GM19351 (cell line): ENCODE measurements at regions not wholly inside any gene's neighbourhood (a gene's known extent, or its start where the extent isn't known, plus 50 kb on each side); places are given as distances from the start of the nearest gene placed in this dataset.

Source experiments
- ATAC-seq: cut with Tn5 transposase; IDR thresholded peaks from one replicate; pipeline ENCODE4 v1.9.1; 2021; ENCODE audit warnings: mild to moderate bottlenecking, moderate library complexity; ENCODE audit not compliant: unreplicated experiment

GRCh38 chr9:13382595-13382994 lies 103.1 kb upstream of the MPDZ start:
- ATAC-seq: no peak

DNA sequence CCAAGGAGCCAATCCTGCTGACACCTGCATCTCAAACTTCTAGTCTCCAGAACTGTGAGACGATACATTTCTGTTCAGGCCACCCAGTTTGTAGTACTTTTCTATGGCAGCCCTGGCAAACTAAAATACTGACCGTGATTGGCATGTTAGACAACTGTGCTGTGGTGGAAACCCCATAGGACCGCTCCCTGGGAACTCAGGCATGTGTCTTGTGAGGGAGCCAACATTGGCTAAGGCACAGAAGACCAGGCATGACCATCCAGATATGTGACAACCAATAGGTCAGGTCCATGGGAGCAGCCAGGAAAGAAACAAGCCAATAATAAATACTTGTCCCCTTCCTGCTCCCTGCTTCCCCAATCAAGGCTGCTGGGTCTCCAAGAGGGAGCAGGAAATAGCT lies 101.4 kb upstream of the MPDZ start:
- ATAC-seq: no peak

DNA sequence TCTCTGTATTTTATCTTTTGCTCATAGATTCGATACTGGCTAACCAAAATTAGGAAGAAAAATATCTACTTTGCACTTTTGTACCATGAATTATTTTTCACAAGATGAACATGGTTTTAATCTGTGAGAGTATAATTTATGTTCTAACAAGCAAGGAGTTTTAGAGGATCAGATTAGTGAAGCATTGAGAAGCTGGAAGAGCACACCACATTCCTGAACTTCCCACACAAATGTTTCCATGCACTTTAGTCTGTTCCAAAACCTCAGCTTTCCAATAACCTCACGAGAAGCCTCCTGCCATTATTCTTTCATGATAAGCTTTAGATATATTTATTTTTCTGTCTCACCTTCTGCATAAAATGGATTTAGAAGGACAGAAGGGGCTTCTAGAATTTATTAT lies 98.7 kb upstream of the MPDZ start:
- no peak for ATAC-seq

DNA sequence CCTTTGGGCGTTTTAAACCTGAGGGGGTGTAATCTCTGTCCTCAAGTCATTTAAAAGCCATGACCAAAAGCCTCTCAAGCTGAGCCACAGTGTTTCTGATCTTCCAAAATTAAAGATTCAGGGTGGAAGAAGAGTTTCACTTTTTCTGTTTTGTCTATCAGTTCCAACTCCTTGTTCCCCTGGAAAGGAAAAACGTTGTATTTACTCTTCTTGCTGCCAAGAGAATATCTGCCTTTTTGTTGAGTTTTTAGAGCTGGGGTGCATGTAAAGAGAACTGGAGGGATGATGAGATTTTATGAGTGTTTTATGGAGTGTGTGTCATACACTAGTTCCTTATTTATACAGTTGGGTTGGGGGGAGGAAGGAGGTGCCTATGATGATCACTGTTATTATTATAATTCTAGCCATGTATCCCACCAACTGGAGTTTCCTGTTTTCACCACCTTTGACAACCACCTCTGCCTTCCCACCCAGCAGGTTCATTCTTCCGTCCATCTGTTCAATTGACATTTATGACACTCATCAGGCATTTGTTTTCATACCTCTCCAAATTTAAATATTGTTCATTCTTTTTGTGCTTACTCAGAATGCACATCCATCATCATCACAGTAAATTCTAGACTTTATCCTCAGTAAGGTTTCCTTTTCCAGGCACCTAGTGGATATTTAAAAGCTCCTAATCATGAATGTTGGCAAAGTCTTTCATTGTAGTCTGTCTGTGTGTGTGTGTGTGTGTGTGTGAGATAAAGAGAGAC lies 97.9 kb upstream of the MPDZ start:
- no peak for ATAC-seq

DNA sequence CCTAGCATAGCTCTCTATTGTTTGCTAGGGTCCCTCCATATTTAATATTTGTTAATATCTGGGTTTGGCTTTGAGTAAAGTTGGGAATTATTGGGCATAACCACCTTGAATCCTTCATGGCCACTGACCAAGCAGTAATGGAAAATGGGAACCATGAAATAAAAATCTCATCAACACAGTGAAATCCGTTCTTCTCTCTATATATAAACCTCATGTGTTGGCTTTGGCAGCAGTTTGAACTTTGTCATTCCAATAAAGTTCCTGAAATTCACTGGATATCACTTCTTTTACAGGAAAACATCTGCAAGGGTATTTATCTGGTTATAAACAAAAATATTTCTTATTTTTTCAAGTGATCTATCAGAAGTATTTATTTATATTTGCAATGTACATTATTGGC lies 93.0 kb upstream of the MPDZ start:
- ATAC-seq: no peak

GRCh38 chr9:13369431-13369830 lies 89.9 kb upstream of the MPDZ start:
- ATAC-seq: no peak

GRCh38 chr9:13367784-13368183 lies 88.3 kb upstream of the MPDZ start:
- no peak for ATAC-seq

GRCh38 chr9:13364271-13365000 lies 84.9 kb upstream of the MPDZ start:
- no peak for ATAC-seq

DNA sequence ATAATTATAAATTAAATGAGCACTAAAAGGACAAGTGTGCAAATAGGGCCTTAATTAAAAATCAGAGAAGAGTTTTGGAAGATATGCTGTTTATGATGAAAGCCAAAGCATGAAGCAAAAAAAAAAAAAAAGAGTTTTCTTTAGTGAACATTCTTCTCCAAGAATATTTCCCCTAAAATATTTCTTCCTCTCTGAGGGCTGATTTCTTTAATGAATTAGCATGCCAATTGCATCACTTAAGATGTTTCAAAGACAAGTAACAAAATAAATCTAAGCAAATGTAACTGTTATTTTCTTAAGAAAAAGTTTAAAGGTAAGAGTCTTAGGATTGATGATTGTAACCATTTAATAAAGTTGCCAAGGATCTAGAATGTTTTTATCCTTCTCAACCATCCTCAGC lies 81.6 kb upstream of the MPDZ start:
- no peak for ATAC-seq

- no peak for ATAC-seq
These were observed 80.7 kb upstream of the MPDZ start for GRCh38 chr9:13360188-13360587.

DNA sequence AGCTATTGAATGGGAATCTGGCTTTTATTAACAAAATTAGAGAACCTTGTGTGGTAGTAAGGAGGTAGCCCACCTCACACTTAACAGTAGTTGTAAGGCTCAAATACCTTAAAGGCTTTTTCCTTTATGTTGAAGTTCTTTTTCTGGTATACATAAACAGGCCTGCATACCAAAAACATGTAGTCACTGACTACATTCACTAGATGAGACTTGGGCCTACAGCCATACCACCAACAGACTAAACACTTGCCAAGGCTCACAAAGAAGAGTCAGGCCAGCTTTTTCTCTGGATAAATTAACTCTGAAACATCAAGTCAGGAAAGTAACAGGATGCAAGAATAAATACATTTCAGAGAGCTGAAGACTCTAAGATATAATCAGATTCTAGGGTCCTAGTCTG lies 78.6 kb upstream of the MPDZ start:
- ATAC-seq: no peak

DNA sequence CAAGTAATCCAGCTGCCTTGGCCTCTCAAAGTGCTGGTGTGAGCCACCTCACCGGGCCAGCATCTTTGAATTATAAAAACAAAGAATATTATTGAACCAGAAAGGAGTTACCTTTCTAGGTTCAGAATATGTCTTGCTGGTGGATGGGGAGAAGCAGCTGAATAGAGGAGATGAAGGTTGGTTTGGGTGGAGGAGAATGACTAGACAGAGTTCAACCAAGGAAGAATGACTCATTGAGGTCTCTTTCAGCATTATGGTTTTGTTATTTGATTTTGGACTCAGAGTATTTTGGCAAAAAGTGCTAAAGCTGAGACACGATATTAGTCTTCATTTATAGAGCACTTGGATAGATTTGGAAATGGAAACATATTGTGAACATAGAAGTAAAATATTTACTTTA lies 75.2 kb upstream of the MPDZ start:
- no peak for ATAC-seq

DNA sequence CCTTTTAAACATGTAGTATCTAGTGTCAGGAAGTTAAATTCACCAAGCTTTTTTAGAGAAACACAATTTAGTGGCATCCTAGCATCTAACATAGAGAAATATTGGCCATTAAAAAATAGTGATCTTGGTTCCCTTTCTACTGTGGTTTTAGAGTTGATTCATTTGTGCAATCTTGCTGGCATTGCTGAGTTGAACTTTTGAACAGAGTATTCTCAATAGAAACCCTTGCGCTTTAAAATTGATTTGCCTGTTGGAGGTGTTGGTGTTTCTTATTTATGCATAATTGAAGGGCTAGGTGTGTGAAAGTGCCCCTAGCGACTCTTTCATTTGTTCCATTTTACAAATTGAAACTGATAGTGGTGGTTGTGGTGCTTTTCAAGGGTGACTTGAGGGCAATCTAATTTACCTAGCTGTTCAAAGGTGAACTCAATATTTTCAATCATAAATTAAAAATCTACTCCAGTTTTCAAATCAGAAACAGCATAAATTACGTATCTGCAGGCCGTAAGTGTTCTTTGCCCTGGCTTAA lies 73.0 kb upstream of the MPDZ start:
- ATAC-seq: peak; percentile 63

DNA sequence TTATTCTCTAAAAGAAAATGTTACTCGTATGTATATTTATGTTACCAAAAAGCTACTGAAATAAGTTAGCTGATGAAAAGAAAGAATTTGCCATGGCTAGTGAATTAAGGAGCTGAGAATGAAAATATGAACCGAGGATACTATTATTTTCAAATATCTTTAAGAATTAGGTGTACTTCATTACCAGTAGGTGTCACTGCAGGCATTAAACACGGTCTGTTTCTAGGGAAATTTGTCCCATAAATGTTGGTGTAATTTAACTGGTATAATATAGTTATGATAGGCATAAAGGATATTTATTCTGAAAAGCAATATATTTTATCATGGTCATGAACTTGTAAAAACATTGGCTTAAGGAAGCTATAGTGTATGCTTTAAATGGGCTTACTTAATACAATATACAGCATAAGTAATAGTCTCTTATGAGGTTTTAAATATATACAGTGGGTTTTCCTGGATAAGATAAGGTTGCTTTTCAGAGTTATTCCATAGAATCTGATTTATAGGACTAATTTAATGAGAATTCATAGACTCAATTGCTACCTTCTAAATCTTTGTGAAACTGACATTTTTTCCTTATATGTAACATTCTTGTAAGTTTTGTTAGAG lies 72.4 kb upstream of the MPDZ start:
- peak; percentile 47 for ATAC-seq

DNA sequence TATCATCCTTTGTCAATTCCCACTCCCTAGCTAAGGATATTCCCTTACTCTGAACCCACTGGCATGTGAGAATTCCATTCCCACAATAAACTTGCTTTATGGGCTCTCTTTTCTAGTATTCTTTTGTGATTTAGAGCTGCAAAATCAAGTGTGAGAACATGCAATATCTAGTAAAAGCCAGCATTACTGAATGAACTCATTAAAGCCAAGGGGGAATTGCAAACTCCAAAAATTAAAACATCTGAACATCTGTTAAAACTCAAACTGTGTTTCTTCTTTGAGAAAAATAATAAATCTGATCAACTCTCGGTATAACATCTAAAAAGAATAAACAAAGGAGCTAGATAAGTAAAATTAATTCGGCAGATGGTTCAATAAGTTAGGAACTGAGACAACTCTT lies 53.1 kb upstream of the MPDZ start:
- ATAC-seq: no peak

DNA sequence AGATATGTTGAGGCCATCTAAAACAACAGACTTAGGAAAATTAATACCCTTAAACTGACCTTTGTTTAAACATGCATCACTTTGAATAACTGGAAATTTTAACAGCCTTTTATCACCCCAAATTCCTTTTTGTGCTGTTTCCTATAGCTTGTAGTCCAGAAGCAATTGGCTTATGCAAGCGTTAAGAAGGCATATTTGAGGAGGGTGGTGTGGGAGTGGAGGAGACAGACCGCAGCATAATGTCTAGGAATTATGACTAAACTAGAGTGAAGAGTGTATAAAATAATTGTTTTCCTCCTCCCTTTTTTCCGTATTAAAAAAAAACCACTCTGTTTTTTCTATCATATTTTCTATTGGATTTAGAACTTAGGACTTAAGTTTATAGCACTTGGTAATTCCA lies 51.8 kb upstream of the MPDZ start:
- no peak for ATAC-seq

DNA sequence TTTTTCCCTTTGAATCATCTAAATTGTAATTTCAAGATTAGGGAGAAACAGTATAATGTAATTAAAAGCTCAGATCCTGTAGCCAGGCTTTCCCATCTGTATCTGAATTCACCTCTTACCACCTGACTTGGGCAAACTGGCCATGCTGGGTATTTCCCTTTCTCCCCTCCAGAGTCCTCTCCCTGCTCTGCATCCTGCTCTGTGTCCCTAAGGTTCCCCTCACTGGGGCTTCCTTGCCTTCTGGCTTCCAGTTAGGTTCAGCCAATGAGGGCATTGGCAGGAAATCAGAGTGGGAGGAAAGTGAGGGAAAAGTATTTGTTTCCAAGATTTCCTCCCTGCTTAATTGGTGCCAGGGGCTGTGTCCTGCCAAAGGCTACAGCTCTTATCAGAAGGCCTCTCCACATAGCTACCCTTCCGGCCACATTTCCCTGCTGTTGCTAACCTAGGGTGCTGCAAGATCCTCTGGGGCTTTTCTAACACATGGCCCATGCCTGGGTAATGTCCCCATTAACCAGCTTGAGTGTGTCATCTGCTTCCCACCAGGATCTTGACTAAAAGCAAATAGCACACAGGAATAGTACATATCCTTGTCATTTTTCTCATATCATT lies 51.0 kb upstream of the MPDZ start:
- ATAC-seq: no peak
